ENCODE measurements at regions not wholly inside any gene's neighbourhood (a gene's known extent, or its start where the extent isn't known, plus 50 kb on each side); places are given as distances from the start of the nearest gene placed in this dataset.
"Not testable (repeated sequence)": the region's sequence is repeated elsewhere in the genome, so short reads cannot be mapped to it uniquely, and the experiment has no call there.

DNA sequence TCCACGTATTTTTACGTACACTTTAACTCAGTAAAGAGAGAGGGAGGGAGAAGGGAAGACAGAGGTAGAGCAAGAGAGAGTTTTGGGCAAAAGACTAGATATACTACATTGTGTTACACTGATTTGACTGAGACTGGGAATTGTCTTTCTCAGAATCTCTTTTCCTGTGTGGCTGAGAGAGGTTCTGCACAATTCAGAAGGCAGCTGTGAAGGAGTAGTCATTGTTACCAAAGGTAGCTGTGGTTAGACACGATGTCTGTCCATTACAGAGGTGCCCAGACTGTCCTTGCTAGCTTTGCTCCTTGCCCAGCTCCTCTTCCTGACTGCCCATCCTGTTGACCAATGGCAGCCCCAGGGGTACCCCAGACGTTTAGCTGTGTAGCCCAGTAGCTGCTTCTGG is 577.5 kb upstream of the CBLB start:
- Histone ChIP-seq H3K4me1 (ENCODE audit: insufficient read depth, low read length, poor library complexity, severe bottlenecking) (no peaks in the 10 kb centered on the region), H3K4me2 (ENCODE audit: low read depth, low read length, poor library complexity, severe bottlenecking) (no peak overlapping the region), H2AFZ (ENCODE audit: low read length) (no peak overlapping the region), H4K20me1 (ENCODE audit: insufficient read depth, low read length, poor library complexity, severe bottlenecking) (no peaks in the 10 kb centered on the region), H3K9me3 (ENCODE audit: insufficient read depth, low read depth, low read length) (no peaks in the 10 kb centered on the region), H3K9ac (ENCODE audit: low read depth, low read length, poor library complexity, severe bottlenecking) (no peak overlapping the region), H3K4me3 (ENCODE audit: low read length, poor library complexity, severe bottlenecking) (no peak overlapping the region), H3K79me2 (ENCODE audit: insufficient read depth, low read length) (no peaks in the 10 kb centered on the region), H3F3A (ENCODE audit: low read depth) (no peaks in the 10 kb centered on the region), H3K9me2 (replicated peaks; ENCODE audit: low read depth, low read length) (no peaks in the 10 kb centered on the region), H3K36me3 (ENCODE audit: insufficient read depth, low read length) (no peaks in the 10 kb centered on the region), H3K27me3 (ENCODE audit: insufficient read depth, low read length, poor library complexity, severe bottlenecking) (no peaks in the 10 kb centered on the region)
- TF ChIP-seq, protein P1, sequence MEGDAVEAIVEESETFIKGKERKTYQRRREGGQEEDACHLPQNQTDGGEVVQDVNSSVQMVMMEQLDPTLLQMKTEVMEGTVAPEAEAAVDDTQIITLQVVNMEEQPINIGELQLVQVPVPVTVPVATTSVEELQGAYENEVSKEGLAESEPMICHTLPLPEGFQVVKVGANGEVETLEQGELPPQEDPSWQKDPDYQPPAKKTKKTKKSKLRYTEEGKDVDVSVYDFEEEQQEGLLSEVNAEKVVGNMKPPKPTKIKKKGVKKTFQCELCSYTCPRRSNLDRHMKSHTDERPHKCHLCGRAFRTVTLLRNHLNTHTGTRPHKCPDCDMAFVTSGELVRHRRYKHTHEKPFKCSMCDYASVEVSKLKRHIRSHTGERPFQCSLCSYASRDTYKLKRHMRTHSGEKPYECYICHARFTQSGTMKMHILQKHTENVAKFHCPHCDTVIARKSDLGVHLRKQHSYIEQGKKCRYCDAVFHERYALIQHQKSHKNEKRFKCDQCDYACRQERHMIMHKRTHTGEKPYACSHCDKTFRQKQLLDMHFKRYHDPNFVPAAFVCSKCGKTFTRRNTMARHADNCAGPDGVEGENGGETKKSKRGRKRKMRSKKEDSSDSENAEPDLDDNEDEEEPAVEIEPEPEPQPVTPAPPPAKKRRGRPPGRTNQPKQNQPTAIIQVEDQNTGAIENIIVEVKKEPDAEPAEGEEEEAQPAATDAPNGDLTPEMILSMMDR (conservative IDR thresholded peaks at IDR 0.05; ENCODE audit: low read length): no peak
- TF ChIP-seq EZH2phosphoT487 (IDR thresholded peaks at IDR 0.05; ENCODE audit: borderline replicate concordance): no peak

DNA sequence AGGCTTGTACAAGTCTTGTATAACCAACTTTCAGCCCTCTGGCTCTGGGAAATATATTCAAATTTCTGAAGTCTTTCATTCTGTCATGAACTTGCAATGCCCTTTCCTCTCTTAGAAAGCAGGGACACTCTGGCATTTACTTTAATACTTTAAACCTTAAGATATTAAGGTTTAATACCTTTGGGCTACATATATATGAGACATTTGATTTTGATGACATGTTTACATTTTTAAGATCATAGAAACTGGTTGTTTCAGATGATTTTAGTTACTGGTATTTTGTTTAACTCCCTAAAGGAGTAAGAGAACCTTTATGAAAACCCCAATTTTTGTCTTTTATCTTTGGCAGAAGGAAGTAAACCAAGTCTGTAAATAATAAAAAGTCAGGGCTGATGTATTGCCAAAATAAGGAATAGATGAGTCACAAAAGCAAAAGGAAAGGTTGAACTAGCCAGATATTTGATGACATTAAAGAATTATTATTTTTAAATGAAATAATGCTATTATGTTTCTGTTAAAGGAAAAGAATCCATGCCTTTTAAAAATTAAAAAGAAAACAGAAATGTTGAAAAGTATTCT is 579.0 kb upstream of the CBLB start:
- H3K4me2 ChIP-seq (ENCODE audit: low read depth, low read length, poor library complexity, severe bottlenecking): no peak overlapping the region

DNA sequence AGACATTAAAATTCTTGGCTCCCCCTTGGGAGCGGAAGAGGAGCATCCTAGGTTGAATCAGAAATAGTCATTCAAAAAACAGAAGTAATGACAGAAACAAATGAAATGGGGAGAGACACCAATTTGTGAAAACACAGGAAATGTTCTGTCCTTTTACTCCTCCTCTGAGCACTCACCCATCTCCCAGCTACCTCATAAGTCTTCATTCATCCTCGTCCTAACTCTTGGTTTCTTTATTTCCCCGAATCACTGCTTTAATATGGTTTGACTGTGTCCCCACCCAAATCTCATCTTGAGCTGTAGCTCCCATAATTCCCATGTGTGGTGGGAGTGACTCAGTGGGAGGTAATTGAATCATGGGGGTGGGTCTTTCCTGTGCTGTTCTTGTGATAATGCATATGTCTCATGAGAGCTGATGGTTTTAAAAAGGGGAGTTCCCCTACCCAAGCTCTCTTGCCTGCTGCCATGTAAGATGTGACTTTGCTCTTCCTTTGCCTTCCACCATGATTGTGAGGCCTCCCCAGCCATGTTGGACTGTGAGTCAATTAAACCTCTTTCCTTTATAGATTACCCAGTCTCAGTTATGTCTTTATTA is 579.7 kb upstream of the CBLB start:
- H3K9ac ChIP-seq (ENCODE audit: low read depth, low read length, poor library complexity, severe bottlenecking); H2AFZ ChIP-seq (ENCODE audit: low read length); H3K4me1 ChIP-seq (ENCODE audit: insufficient read depth, low read length, poor library complexity, severe bottlenecking); H3K4me2 ChIP-seq (ENCODE audit: low read depth, low read length, poor library complexity, severe bottlenecking); H3K4me3 ChIP-seq (ENCODE audit: low read length, poor library complexity, severe bottlenecking); H3K36me3 ChIP-seq (ENCODE audit: insufficient read depth, low read length); H4K20me1 ChIP-seq (ENCODE audit: insufficient read depth, low read length, poor library complexity, severe bottlenecking); H3F3A ChIP-seq (ENCODE audit: low read depth); H3K9me2 ChIP-seq (replicated peaks; ENCODE audit: low read depth, low read length); H3K27me3 ChIP-seq (ENCODE audit: insufficient read depth, low read length, poor library complexity, severe bottlenecking); H3K9me3 ChIP-seq (ENCODE audit: insufficient read depth, low read depth, low read length); H3K79me2 ChIP-seq (ENCODE audit: insufficient read depth, low read length): not testable (repeated sequence)

More for the DNA sequence above, 579.0 kb upstream of the CBLB start:
- no peak for TF ChIP-seq EZH2phosphoT487 (IDR thresholded peaks at IDR 0.05; ENCODE audit: borderline replicate concordance)
- TF ChIP-seq, protein P1 (conservative IDR thresholded peaks at IDR 0.05; ENCODE audit: low read length): no peak
- no peaks in the 10 kb centered on the region for H3K9me2 ChIP-seq (replicated peaks; ENCODE audit: low read depth, low read length)
- H3K36me3 ChIP-seq (ENCODE audit: insufficient read depth, low read length): no peaks in the 10 kb centered on the region
- H3K9ac ChIP-seq (ENCODE audit: low read depth, low read length, poor library complexity, severe bottlenecking): no peak overlapping the region
- no peak overlapping the region for H3K4me3 ChIP-seq (ENCODE audit: low read length, poor library complexity, severe bottlenecking)
- no peaks in the 10 kb centered on the region for H3K79me2 ChIP-seq (ENCODE audit: insufficient read depth, low read length)
- H3F3A ChIP-seq (ENCODE audit: low read depth): no peaks in the 10 kb centered on the region
- no peaks in the 10 kb centered on the region for H3K27me3 ChIP-seq (ENCODE audit: insufficient read depth, low read length, poor library complexity, severe bottlenecking)
- no peaks in the 10 kb centered on the region for H3K9me3 ChIP-seq (ENCODE audit: insufficient read depth, low read depth, low read length)
- H4K20me1 ChIP-seq (ENCODE audit: insufficient read depth, low read length, poor library complexity, severe bottlenecking): no peaks in the 10 kb centered on the region
- no peak overlapping the region for H2AFZ ChIP-seq (ENCODE audit: low read length)
- H3K4me1 ChIP-seq (ENCODE audit: insufficient read depth, low read length, poor library complexity, severe bottlenecking): no peaks in the 10 kb centered on the region

DNA sequence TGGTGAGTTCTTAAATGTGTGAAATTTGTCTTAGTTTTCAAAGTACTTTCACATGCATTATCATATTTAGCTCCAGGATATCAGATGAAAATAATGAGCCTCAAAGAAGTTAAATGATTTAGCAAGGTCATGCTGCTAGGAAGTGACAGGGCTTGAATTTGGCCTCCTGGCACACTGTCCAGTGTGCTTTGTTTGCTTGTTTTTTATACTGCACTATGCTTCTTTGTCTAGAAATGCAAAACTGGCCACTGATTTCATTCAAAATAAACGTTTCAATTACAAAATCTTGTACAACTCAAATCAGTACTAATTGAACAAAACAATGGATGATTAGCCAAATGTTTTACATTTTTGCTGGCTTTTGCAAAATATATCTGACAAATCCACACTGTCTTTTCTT is 583.3 kb upstream of the CBLB start:
- Histone ChIP-seq H3K36me3 (ENCODE audit: insufficient read depth, low read length) (no peaks in the 10 kb centered on the region), H3K9ac (ENCODE audit: low read depth, low read length, poor library complexity, severe bottlenecking) (no peak overlapping the region), H3K79me2 (ENCODE audit: insufficient read depth, low read length) (no peaks in the 10 kb centered on the region), H3K4me2 (ENCODE audit: low read depth, low read length, poor library complexity, severe bottlenecking) (no peak overlapping the region), H2AFZ (ENCODE audit: low read length) (no peak overlapping the region), H3K4me3 (ENCODE audit: low read length, poor library complexity, severe bottlenecking) (no peak overlapping the region), H3K9me2 (replicated peaks; ENCODE audit: low read depth, low read length) (no peaks in the 10 kb centered on the region), H4K20me1 (ENCODE audit: insufficient read depth, low read length, poor library complexity, severe bottlenecking) (no peaks in the 10 kb centered on the region), H3K27me3 (ENCODE audit: insufficient read depth, low read length, poor library complexity, severe bottlenecking) (no peaks in the 10 kb centered on the region), H3K9me3 (ENCODE audit: insufficient read depth, low read depth, low read length) (no peaks in the 10 kb centered on the region), H3K4me1 (ENCODE audit: insufficient read depth, low read length, poor library complexity, severe bottlenecking) (peaks cover 10% of the 10 kb centered on the region), H3F3A (ENCODE audit: low read depth) (no peaks in the 10 kb centered on the region)
- TF ChIP-seq, protein P1 (conservative IDR thresholded peaks at IDR 0.05; ENCODE audit: low read length): no peak
- no peak for TF ChIP-seq EZH2phosphoT487 (IDR thresholded peaks at IDR 0.05; ENCODE audit: borderline replicate concordance)
